Endothelial cell of umbilical vein (primary cell): ENCODE measurements at regions not wholly inside any gene's neighbourhood (a gene's known extent, or its start where the extent isn't known, plus 50 kb on each side); places are given as distances from the start of the nearest gene placed in this dataset.

ENCODE experiments used
- BruUV-seq: library from RNA; stranded (reverse); fragments of 400-500 nt; replicated peaks from 2 replicates; lab custom pipeline; 2021; lab: Mats Ljungman, UMichigan
- CTCF ChIA-PET: fragments of 300-600, 350-600 bp; sonication (Branson Sonifier 250); formaldehyde crosslinking; loops from one replicate; lab custom pipeline; 2021; ENCODE audit warnings: antibody characterized with exemption, inconsistent platforms; lab: Charles Lee
- POLR2A ChIA-PET: fragments of 300-600, 350-600 bp; sonication (Branson Sonifier 250); formaldehyde crosslinking; loops from one replicate; lab custom pipeline; 2021; ENCODE audit warnings: antibody characterized with exemption, inconsistent platforms; lab: Charles Lee
- DNase-seq: peaks from one replicate; pipeline ENCODE4 v3.0.0-alpha.2; 2011; ENCODE audit warnings: low read depth, low spot score
- FAIRE-seq: peaks from 2 replicates; lab custom pipeline; 2011; peaks lifted over from hg19 to GRCh38; lab: Jason Lieb, UNC
- H2AFZ ChIP-seq: 2 replicates; pipeline ENCODE4 v1.6.0; 2012; ENCODE audit warnings: low read depth, low read length, control low read depth, inconsistent platforms
- H3K27ac ChIP-seq: 2 replicates; pipeline ENCODE4 v1.5.1; 2011; ENCODE audit warnings: low read depth, mild to moderate bottlenecking, control low read depth, low read length, moderate library complexity; ENCODE audit not compliant: insufficient read depth
- H3K27me3 ChIP-seq, 2 experiments: 2 replicates each; pipeline versions ENCODE4 v1.6.0 to v1.6.1; 2011; ENCODE audit warnings: low read length in 2 of 2, mixed read lengths in 1 of 2; ENCODE audit not compliant: control insufficient read depth in 2 of 2, insufficient read depth in 2 of 2
- H3K36me3 ChIP-seq, 2 experiments: 2 replicates in 1 of 2; 3 replicates in 1 of 2; pipeline ENCODE4 v1.5.1; 2011; ENCODE audit warnings: low read length in 2 of 2, mild to moderate bottlenecking in 1 of 2, moderate library complexity in 1 of 2; ENCODE audit not compliant: control insufficient read depth in 2 of 2, insufficient read depth in 2 of 2; ENCODE audit errors: extremely low read depth in 1 of 2
- H3K4me1 ChIP-seq: 3 replicates; pipeline ENCODE4 v1.5.1; 2011; ENCODE audit warnings: mild to moderate bottlenecking, low read length; ENCODE audit not compliant: control insufficient read depth, insufficient read depth; ENCODE audit errors: extremely low read depth
- H3K4me2 ChIP-seq: 2 replicates; pipeline ENCODE4 v1.6.1; 2011; ENCODE audit warnings: low read length, control low read depth, mixed read lengths; ENCODE audit not compliant: insufficient read depth
- H3K4me3 ChIP-seq, 3 experiments: fragments of 200-600 bp in 1 of 3; sonication (generic), shearing (Covaris generic) in 1 of 3; replicated peaks in 1 of 3; 2 replicates each; pipeline ENCODE4 v1.5.1; 2011 to 2016; ENCODE audit warnings: control low read depth in 3 of 3, low read length in 3 of 3, mild to moderate bottlenecking in 2 of 3, inconsistent platforms in 1 of 3, low read depth in 1 of 3, moderate library complexity in 1 of 3; ENCODE audit not compliant: insufficient read depth in 1 of 3
- H3K79me2 ChIP-seq: 2 replicates; pipeline ENCODE4 v1.6.0; 2012; ENCODE audit warnings: low read length, inconsistent platforms; ENCODE audit not compliant: control insufficient read depth, insufficient read depth
- H3K9ac ChIP-seq: replicated peaks from 2 replicates; pipeline ENCODE3; 2011; ENCODE audit warnings: low read length, control low read depth; ENCODE audit not compliant: insufficient read depth; ENCODE audit errors: extremely low read depth
- H3K9me1 ChIP-seq: replicated peaks from 3 replicates; pipeline ENCODE4 v1.6.0; 2011; ENCODE audit warnings: mild to moderate bottlenecking, low read length; ENCODE audit not compliant: control insufficient read depth, insufficient read depth; ENCODE audit errors: extremely low read depth
- H3K9me3 ChIP-seq: replicated peaks from 2 replicates; pipeline ENCODE4 v1.5.1; 2012; ENCODE audit warnings: low read length, inconsistent platforms; ENCODE audit not compliant: control insufficient read depth, insufficient read depth
- H4K20me1 ChIP-seq: replicated peaks from 2 replicates; pipeline ENCODE3; 2011; ENCODE audit warnings: mild to moderate bottlenecking, low read length; ENCODE audit not compliant: control insufficient read depth, insufficient read depth; ENCODE audit errors: extremely low read depth
- CTCF ChIP-seq, 2 donors: IDR thresholded peaks; 1 replicate in 1 of 2; 2 replicates in 1 of 2; pipeline ENCODE4 v1.5.1; 2011; ENCODE audit warnings: low read length in 2 of 2, mild to moderate bottlenecking in 2 of 2, moderate library complexity in 2 of 2, control low read depth in 1 of 2, inconsistent platforms in 1 of 2, low read depth in 1 of 2; ENCODE audit not compliant: insufficient read depth in 1 of 2; ENCODE audit errors: extremely low read depth in 1 of 2
- EZH2 ChIP-seq: IDR thresholded peaks from 2 replicates; pipeline ENCODE4 v1.6.1; 2012; ENCODE audit warnings: borderline replicate concordance, low read depth, mild to moderate bottlenecking, moderate library complexity, low read length, inconsistent platforms; ENCODE audit not compliant: severe bottlenecking
- FOS ChIP-seq: IDR thresholded peaks from 2 replicates; pipeline ENCODE4 v1.6.1; 2011; ENCODE audit warnings: mild to moderate bottlenecking, low read length, moderate library complexity, borderline replicate concordance; ENCODE audit not compliant: insufficient read depth
- GATA2 ChIP-seq: IDR thresholded peaks from 2 replicates; pipeline ENCODE4 v1.7.0; 2011; ENCODE audit warnings: low read depth, mild to moderate bottlenecking, moderate library complexity, mixed read lengths, low read length; ENCODE audit not compliant: insufficient read length, insufficient read depth
- JUN ChIP-seq: IDR thresholded peaks from 2 replicates; pipeline ENCODE4 v1.6.1; 2011; ENCODE audit warnings: borderline replicate concordance, low read depth; ENCODE audit not compliant: insufficient read length, insufficient read depth
- MAX ChIP-seq: IDR thresholded peaks from 2 replicates; pipeline ENCODE4 v1.6.1; 2011; ENCODE audit not compliant: insufficient read depth, insufficient read length
- MYC ChIP-seq: IDR thresholded peaks from one replicate; pipeline ENCODE4 v1.6.1; 2011; ENCODE audit warnings: mild to moderate bottlenecking, low read depth, low read length
- POLR2A ChIP-seq: IDR thresholded peaks from 2 replicates; pipeline ENCODE4 v1.6.1; 2012; ENCODE audit warnings: low read depth, mild to moderate bottlenecking, control low read depth, low read length
- POLR2AphosphoS5 ChIP-seq: IDR thresholded peaks from 2 replicates; pipeline ENCODE4 v1.6.1; 2012; ENCODE audit warnings: low read depth, mild to moderate bottlenecking, control low read depth, low read length, moderate library complexity; ENCODE audit not compliant: insufficient read depth
- dilution Hi-C: fragments of 300-500 bp; cut with MboI; formaldehyde crosslinking; loops from one replicate; pipeline ENCODE4 v1.15.0; 2019; ENCODE audit warnings: low sequenced_read_pairs; ENCODE audit not compliant: extremely low pct_ligation_motif_present
- intact Hi-C: fragments of 100-400 bp; cut with micrococcal nuclease; formaldehyde crosslinking; loops from one replicate; pipeline ENCODE4 v1.10.0; 2022

GRCh38 chr1:191595170-191595569 lies 563.1 kb upstream of the RGS18 start:
- intact Hi-C loops (no loop called here), dilution Hi-C loops (no loop called here)
- TF ChIP-seq MAX, result no peak
- TF ChIP-seq JUN, result no peak
- TF ChIP-seq POLR2A, result no peak
- TF ChIP-seq FOS, result no peak
- no peak for TF ChIP-seq MYC
- TF ChIP-seq EZH2, result no peak
- no peak for TF ChIP-seq CTCF (IDR thresholded peaks at IDR 0.05; ENCODE audit: extremely low read depth in 1 of 2, insufficient read depth in 1 of 2, low read depth in 1 of 2, low read length in 2 of 2)
- no peak for TF ChIP-seq POLR2AphosphoS5
- TF ChIP-seq GATA2, result no peak
- no peaks in the 10 kb centered on the region for H3K4me1 ChIP-seq
- no peak overlapping the region for H2AFZ ChIP-seq
- H3K36me3 ChIP-seq, result no peaks in the 10 kb centered on the region
- H4K20me1 ChIP-seq, result no peaks in the 10 kb centered on the region
- FAIRE-seq (no peak), DNase-seq (no peak)
- no peak overlapping the region for H3K27ac ChIP-seq
- no peak overlapping the region for H3K4me2 ChIP-seq
- no peak overlapping the region for H3K4me3 ChIP-seq
- no peak overlapping the region for H3K9ac ChIP-seq
- BruUV-seq, result no TSS peak
- CTCF ChIA-PET, result no interaction called here
- POLR2A ChIA-PET, result no interaction called here
- H3K9me3 ChIP-seq, result no peaks in the 10 kb centered on the region
- no peaks in the 10 kb centered on the region for H3K9me1 ChIP-seq
- no peaks in the 10 kb centered on the region for H3K79me2 ChIP-seq
- H3K27me3 ChIP-seq, result no peaks in the 10 kb centered on the region
